ENCODE measurements at regions not wholly inside any gene's neighbourhood (a gene's known extent, or its start where the extent isn't known, plus 50 kb on each side); places are given as distances from the start of the nearest gene placed in this dataset.

DNA sequence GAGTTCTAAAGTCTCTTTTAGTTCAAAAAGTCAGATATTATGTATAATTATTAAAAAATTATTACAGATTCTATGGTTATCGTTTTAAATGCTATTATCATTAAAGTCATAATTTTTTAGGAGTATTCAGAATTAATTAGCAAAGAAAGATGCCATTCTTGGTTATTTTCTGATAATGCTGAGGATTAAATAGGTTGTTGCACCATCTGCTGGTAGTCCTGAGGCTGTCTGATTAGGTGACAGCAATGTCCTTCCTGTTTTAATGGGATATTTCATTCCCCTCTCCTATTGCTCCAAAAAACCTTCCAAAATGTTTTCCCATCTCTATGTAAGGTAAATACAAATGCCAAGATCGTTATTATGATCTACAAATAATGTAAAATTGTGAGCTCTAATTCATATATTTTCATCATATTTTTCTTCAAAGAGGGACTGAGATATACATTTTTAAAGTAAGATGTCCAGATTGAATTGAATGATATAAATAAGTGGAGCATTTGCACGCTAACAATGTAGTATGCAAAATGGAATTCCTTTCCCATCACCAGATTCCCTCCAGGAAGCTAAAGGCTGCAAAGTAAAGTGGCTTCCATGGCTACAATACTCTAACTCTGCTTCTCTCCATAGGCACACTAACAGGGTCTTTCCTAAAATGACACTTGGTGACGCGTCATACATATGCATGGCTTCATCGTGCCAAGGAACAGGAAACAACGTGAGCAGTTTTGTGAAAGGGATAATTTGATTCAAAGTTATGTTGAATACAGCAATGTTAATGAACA lies 58.8 kb upstream of the AKR1E2 start:
- Histone ChIP-seq H3K27ac (peak overlapping the region; percentile 43 to 66), H3K9me3 (no peaks in the 10 kb centered on the region), H3K27me3 (no peaks in the 10 kb centered on the region), H3K4me3 (no peak overlapping the region), H3K4me1 (peaks cover 0 to 29% of the 10 kb centered on the region in 2 donors), H3K36me3 (no peaks in the 10 kb centered on the region)
- peak; percentile 45 to 79 for TF ChIP-seq CTCF (IDR thresholded peaks at IDR 0.05)
- no peak for DNase-seq (ENCODE audit: low spot score)

DNA sequence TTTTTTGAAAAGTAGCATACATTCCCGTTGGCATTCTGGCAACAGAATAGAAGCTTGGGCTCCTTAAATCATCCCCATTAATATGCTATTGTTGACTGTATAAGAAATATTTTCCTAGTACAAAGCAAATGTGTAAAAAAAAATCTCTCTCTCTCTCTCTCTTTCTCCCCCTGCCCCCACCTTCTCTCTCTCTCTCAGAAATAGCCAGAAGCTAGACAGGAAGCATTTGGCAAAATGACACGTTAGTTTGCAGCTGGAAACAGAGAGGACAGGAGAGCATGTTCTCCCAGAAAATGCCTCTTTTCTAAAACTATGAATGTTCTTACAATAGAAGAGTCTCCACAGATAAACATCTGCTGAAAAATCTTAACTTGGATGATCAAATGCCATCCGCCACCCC lies 59.6 kb upstream of the AKR1E2 start:
- Histone ChIP-seq H3K27me3 (no peaks in the 10 kb centered on the region), H3K4me3 (no peak overlapping the region), H3K27ac (peak overlapping the region; percentile 43 to 66), H3K9me3 (no peaks in the 10 kb centered on the region), H3K36me3 (no peaks in the 10 kb centered on the region), H3K4me1 (peaks cover 0 to 25% of the 10 kb centered on the region in 2 donors)
- DNase-seq (ENCODE audit: low spot score): no peak
- TF ChIP-seq CTCF (IDR thresholded peaks at IDR 0.05): no peak

DNA sequence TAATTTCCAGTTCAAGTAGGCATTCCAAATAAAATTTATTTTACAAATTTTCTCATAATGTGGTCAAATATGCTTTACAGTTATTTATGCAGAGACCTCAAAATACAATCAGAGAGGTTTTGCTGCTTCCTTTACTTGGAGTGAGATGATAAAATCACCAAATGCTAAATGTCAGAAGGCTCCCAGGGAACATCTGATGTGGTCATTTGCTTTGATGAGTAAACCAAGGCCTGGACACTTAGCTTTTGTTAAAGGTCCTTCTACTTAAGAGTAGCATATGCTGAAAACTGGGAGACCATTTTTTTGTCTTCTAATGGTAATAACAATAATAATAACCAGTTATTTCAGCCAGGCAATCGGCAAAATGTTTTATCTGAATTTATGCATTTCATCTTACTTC lies 60.6 kb upstream of the AKR1E2 start:
- no peak for TF ChIP-seq CTCF (IDR thresholded peaks at IDR 0.05)
- H3K4me1 ChIP-seq: peaks cover 0 to 20% of the 10 kb centered on the region in 2 donors

DNA sequence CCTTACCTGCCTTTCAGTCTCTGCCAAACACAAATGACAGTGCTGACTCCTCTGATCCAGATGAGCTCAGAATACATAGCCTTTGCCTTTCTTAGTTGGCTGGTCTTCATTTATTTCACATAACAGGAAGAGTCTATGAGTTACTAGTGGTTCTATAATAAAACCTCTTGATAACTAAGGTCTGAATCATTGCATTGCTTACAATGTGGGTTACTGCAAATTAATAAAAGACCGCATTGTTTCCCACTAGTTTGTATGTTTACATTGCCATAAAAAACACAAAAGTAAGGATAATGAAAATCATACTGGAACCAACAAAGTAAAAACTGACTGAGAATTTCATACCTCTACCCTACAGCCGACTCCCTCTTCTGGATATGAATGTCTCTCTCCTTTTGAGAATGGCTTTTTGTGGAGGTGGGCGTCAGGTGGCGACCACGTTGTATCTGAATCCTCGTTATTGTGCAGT lies 62.0 kb upstream of the AKR1E2 start:
- TF ChIP-seq CTCF (IDR thresholded peaks at IDR 0.05): no peak
- Histone ChIP-seq H3K27me3 (no peaks in the 10 kb centered on the region), H3K27ac (peak overlapping the region in 1 of 2 donors; percentile 28)

More for the DNA sequence above, 60.6 kb upstream of the AKR1E2 start:
- no peak overlapping the region for H3K4me3 ChIP-seq
- H3K27ac ChIP-seq: no peak overlapping the region
- no peaks in the 10 kb centered on the region for H3K27me3 ChIP-seq
- H3K9me3 ChIP-seq: no peaks in the 10 kb centered on the region
- no peak for DNase-seq (ENCODE audit: low spot score)
- H3K36me3 ChIP-seq: no peaks in the 10 kb centered on the region

DNA sequence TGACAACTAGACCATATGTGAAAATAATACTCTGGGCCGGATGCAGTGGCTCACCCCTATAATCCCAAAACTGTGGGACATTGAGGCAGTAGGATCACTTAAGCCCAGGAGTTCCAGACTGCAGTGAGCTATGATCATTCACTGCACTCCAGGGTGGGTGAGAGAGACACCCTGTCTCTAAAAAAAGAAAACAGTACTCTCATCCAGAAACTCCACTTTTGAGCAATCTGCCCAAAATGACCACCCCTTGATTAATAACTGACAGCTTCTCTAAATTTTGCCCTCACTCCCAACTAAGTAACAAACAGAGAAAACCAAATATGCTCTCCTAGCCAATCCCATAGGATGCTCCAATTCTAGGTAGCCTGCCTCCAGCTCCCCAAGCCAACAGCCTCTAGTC lies 62.5 kb upstream of the AKR1E2 start:
- no peaks in the 10 kb centered on the region for H3K36me3 ChIP-seq
- no peak for TF ChIP-seq CTCF (IDR thresholded peaks at IDR 0.05)
- no peak overlapping the region for H3K4me3 ChIP-seq
- H3K9me3 ChIP-seq: no peaks in the 10 kb centered on the region
- DNase-seq (ENCODE audit: low spot score): no peak
- H3K4me1 ChIP-seq: peaks cover 0 to 20% of the 10 kb centered on the region in 2 donors
- H3K27ac ChIP-seq: peak overlapping the region in 1 of 2 donors; percentile 28
- H3K27me3 ChIP-seq: no peaks in the 10 kb centered on the region

More for the DNA sequence above, 62.0 kb upstream of the AKR1E2 start:
- Histone ChIP-seq H3K4me3 (no peak overlapping the region), H3K4me1 (peaks cover 0 to 20% of the 10 kb centered on the region in 2 donors), H3K36me3 (no peaks in the 10 kb centered on the region), H3K9me3 (no peaks in the 10 kb centered on the region)
- DNase-seq (ENCODE audit: low spot score): no peak

Measured in right atrium auricular region (tissue), 2 donors.